HG02981 (cell line): ENCODE measurements at regions not wholly inside any gene's neighbourhood (a gene's known extent, or its start where the extent isn't known, plus 50 kb on each side); places are given as distances from the start of the nearest gene placed in this dataset.

Experiments
- ATAC-seq: cut with Tn5 transposase; IDR thresholded peaks from one replicate; pipeline ENCODE4 v1.9.1; 2021; ENCODE audit warnings: mild to moderate bottlenecking, moderate library complexity; ENCODE audit not compliant: unreplicated experiment

DNA sequence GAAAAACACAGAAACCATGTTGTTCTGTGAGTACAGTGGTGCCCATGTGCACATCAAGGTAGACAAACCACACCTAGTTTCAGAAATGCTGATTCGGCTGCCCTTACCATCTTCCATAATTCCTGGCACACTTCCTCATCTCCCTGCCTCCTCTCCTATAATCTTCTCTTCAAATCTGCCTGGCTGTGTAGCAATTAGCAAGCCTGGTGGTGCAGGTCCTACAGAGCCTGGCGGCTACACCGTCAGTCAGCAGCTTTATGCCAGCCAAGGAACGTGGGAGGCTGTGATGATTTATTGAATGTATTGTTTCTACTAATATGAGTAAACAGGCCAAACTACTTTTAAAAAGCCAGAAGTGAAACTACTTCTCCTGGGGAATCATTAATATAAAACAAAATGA lies 106.8 kb downstream of the SEMA6D start:
- ATAC-seq: no peak

DNA sequence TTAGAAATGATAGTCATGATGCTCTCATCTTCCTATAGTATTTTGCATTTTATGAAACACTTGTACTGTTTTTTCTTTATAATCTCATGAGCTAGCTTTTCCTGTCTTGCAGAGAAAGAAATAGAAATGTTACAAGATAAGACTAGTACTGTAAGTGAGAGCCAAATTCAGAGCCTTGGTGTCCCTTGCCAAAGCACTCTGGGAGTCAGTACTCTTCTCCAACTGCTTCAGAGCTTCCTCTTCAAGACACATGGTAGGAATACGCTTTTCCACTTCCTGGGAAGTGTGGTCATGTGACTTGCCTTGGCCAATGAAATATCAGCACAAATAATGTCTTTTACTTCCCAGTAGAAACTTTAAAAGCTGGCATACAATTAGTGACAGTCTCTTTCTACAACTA lies 112.4 kb downstream of the SEMA6D start:
- no peak for ATAC-seq

DNA sequence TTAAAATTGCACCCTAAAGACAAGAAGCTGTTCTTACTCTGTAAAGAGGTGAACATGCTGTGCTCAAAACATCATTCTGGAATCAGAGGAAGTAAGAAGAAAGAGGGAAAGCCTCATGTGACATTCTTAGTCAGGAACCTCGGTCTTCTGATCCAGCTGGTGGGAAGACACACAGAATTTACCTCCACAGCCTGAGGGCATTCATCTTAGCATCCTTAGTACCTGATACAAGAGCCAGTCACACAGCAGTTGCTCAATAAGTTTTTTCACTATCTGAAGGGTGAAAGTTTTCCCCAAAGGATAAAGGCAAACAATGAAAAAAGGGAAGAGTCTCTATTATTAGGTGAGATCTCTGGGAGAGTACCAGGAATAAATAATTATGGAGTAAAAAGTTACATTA lies 116.8 kb downstream of the SEMA6D start:
- no peak for ATAC-seq

DNA sequence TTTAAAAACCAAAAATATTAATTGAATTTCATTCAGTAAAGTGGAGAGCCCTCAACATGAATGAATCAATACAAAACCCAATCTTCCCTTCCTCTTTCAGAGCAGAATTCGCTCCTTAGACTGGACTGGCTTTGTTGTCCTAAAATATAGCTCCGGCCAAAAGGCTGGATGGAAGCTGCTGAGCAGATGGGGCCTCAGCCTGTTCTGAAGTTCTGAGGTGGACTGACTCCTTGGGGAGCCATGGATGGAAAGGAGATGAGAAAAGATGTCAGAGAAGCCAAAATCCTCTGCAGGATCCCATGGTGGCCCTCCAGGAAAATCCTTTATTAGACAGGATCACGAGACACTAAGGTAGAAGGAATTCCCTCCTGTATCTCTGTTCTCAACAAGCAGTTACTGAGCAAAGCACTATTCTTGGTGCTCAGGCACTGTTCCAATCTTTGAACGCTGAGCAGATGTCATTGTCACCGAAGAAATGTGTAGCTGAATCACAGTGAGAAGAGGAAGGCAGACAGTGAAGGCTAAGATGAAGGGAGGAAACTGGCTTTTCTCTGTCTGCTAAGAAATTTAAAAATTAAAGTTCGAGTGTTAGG lies 122.0 kb downstream of the SEMA6D start:
- ATAC-seq: no peak

DNA sequence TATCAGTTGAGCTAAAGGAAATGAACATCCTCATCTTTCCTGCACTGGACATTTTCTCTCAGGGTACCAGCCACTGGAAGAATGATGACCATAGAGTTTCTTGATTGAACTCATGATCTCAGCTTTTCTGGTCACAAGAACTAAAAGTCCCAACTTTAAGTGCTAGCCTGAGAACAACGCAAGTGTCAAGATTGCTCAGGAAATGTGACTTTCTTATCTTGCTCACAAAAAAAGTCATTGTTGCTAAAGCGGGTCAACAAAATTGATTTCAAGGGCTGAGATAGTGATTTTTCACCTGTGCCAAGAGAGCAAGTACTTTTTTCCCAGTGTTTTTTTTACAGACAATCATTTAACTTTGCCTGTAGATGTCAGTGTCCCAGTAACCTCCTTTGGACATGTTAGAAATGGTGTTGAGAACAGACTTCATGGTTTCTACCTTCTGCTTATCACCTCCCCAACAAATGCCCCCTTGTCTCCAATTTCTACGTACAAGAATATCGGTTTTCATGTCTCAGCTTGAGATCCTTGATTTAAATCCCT lies 125.9 kb downstream of the SEMA6D start:
- ATAC-seq: no peak

DNA sequence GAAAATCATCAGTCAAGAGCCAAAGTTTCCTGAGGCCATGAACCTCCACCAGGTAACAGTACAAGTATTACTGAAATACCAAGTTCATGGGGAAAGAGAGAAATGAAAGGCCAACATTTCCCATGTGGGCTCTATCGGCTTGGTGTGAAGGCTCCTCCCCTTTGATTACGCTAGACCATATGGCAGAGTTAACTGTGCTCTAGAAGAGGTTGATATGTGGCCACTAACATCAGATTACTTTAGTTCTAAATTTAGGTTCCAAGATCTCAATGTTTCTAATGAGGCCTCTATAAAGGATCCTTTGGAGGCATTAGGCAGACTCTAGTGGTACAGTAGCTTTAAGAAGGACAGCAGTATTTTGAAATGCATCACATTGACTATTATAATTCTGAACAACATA lies 127.1 kb downstream of the SEMA6D start:
- no peak for ATAC-seq

DNA sequence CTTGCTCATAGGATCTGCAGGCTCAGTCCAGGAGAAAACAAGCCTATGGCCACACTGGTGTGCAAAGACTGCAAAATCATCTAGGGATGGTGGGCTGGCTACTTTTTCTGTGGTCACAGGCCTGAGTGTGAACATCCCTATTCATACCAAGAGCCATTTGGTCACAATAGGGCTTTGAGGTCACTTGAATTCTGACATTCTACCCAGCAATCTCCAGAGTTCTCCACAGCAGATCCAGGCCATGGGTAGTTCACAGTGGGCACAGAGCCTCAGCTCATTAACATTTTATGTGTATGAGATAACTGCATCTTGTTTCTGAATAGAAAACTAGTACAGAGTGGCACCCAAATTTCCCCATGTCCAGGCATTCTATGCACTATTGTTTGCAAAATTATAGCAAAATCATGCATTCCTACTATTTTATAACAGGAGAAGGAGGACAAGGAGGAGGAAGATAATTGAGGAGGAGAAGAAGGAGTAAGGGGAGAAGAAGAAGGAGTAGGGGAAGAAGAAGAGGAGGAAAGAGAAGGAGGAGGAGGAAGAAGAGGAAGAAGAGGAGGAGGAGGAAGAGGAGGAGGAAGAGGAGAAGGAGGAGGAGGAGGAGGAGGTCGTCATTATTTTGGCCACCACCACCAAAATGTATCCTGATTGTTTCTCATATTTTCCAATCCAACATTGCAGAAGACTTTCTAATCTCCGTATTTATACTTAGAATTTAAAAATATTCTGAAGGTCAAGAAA lies 129.0 kb downstream of the SEMA6D start:
- ATAC-seq: no peak

DNA sequence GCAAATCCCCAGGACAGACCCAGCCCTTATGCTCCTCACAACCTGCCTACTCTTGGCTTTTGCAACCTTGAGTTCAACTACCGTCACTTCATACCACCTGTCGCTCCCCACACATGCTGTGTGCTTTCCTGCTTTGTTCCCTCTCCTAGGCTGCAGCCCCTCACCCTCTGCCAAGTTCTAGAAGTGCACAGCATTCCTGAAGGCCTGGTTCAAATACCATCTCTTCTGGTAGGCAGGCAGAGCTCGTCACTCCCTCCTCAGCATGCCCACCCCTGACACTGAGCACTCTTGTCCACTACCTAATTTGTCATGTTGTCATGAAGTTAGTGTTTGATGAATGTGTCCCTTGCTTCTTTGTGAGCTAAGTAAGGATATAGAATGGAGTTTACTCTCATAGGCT lies 129.6 kb downstream of the SEMA6D start:
- ATAC-seq: no peak

DNA sequence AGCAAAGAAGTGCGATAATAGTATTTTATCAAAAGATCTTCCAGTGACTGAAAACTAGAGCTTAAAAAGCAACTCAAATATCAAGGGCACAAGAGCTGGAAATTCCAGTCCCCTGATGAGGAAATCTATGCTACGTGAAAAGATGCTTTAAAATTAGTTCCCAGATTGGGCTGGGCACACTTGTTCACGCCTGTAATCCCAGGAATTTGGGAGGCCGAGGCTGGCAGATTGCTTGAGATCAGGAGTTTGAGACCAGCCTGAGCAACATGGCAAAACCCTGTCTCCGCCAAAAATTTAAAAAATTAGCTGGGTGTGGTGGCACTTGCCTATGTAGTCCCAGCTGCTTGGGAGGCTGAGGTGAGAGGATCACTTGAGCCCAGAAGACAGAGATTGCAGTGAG lies 138.8 kb downstream of the SEMA6D start:
- no peak for ATAC-seq

DNA sequence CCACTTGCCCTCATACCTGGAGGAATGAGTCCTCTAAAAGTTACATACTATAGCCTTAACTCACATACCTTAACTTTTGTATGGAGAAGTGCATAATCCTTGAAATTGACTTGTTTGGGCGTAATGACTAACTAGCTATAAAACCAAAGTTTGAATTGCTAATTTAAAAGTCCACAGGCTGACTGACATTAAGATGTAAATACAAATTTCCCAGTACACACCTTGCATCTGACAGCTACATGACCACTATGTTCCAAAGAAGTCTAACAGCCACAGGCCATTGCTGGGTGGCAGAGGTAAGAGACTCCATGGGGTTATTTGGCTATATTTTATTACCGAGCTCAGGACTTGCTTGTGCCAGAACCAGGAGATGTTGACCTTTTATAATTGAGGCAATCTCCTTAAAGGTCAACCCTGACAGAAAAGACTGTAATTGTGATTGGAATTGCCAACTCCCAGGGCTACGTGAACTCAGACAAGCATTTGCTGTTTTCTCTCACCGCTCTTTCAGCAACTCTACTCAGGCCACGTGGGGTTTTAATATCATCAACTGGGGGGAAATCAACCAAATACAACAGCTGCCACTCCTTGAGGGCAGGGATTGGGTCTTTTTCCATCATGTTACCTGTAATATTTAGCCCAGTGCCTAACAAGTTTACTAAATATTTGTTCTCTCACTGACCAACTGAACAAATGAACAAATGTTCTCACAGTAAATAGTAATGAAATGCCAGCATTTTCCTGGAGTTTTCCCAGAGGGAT lies 139.9 kb downstream of the SEMA6D start:
- ATAC-seq: no peak

DNA sequence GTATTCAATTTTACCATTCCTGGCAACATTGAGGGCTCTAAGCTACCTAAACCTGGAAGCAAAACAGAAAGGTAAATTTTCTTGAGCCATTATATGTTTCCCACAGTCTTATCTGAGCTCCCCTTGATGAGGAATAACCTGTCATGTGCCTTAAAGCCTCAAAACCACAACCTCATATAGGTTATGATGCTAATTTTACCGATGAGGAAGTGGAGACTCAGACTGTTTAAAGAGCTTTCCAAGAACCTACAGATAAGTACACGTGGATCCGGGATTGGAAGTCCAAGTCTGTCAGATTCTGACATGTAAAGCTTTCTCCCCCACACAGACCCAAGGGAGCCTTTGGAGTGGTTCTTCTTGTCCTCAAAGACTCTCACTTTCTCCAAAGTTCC lies 140.5 kb downstream of the SEMA6D start:
- ATAC-seq: no peak

DNA sequence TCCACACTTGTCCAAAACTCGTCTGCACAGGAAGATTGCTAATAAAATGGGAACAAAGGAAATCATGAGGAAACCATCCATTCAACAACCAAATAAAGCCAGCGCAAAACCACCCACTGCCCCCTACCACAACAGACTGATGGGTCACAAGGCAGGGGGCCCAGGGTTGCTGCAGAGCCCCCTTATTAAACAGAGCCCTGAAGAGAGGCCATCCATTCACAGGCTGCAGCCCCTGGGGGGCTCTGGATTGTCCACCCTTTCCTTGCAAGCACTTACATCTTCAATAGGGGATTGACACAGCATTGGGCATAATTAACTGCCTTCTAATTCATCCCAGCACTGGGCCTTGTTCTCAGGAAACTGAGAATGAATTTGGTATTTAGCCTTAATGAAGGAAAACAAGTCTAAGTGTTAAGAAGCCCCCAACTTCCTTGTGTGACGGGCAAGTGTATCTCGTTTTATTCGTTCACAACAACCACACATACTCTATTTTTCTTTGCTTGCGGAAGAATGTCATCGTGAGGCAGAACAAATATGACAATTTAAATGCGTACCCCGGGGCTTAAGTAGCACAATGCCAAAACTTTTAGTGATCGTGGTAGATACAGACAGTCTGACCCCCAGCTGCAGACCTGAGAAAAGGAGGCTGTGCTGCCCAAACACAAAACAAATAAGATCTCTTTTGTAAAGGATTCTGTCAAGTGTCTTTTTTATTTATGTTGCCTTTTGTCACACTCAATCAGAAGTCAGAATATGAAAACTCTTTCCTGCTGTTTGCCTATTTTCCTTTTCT lies 144.0 kb downstream of the SEMA6D start:
- no peak for ATAC-seq

DNA sequence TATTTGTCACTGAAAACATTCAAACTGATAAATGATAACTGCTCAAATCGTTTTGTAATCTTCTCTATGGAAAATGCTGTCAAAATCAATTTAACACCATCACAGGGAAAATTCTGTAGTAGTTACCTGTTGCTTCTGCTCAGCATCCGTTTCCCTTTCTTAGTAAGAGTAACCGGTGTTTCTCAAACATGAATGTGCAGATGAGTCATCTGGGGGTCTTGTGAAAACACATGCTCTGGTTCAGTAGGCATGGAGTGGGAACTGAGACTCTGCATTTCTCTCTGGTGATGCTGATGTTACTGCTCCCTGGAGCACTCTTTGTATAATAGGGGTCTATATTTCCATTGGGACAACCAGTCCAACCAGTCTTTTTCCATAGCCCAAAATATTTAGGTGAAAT lies 145.1 kb downstream of the SEMA6D start:
- no peak for ATAC-seq

DNA sequence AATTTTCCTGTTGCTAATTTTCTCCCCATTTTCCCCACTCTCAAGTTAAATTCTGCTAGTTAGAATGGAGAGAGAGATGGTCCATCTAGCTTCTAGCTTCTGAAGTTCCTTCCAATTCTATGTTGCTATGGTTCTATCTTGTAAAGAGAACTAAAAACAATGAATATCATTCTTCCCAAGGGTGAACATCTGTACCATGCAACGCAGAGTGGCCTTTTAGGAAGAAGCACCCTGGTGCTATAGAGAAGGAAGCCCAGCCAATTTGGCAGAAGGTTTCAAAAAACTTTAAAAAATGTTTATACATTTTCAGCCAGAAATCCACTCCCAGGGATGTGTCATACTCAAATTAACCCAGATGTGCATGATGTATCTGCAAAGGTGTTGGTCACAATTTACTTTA lies 149.1 kb downstream of the SEMA6D start:
- ATAC-seq: no peak

DNA sequence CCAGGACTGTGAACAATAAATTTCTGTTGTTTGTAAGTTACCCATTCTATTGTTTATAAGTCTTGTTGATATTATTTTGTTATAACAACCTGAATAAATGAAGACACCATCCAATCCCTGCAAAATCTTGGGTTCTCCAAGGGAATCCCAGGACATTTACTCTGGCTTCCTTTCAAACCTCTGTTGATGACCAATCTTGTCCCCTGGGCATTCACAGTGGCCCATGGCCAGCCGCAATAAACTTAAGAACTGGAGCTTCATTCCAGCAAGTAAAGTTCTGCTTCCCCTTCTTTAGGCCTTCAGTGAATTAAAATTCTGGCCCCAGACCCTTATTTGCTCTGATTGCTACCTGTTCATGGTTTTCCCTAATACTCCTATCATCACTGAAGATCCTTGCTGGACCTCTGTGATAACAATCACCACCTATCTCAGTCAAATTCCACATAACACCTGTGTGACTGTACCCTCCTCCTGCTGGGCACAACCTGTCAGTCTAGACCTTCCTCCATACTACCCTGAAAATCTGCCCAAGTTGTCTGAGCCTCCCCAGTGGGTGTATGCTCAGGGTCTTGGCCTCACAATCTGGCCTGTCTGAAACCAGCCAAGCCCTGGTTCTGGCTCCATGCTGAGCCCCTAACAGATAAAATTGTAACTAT lies 153.1 kb downstream of the SEMA6D start:
- no peak for ATAC-seq

DNA sequence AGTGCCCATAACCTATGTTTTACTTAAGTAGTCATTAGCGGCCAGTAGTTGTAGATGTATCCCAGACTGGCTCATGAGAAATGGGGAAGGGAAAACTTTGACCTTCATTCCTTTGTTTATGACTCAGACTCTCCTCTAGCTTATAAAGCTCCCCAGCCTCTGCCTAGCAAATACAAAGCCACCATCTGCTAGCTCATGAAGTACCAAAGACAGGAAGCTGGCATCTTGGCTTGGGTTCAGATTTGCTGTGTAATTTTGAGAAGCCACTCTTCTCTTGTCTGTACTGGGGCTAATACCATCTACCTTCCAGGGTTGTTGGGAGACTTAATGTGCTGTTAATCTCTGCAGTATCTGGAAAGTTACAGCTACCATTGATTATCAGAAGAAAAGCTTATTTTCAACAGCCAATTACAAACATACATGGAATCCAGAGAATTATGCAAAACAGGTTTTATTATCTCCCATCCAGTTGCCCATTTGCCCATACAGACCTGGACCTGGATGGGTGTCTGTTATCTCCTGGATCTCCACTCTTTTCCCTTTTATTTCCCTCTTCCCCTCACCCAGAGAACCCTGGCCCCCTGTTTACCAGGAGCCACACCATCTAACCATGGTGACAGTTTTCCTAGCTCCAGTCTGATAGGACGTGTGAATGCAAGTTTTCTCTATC lies 153.8 kb downstream of the SEMA6D start:
- no peak for ATAC-seq

DNA sequence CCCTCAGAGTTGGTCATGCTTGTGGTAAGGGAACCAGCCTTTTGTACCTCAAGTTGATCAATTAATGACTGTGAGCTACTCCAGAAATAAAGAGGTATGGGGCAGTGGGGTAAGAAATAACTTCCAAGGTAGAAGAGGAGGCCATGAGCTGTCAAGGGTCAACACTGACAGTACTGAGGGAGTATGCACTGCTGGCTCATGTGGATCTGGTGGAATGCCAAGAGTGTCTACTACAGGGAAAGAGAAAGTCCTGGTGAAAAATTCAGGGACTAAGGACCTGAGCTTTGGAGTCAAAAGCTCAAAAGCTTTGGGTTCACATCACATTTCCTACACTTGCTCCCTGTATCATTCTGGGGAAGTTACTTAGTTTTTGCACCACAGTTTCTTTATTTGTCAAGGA lies 154.9 kb downstream of the SEMA6D start:
- no peak for ATAC-seq

DNA sequence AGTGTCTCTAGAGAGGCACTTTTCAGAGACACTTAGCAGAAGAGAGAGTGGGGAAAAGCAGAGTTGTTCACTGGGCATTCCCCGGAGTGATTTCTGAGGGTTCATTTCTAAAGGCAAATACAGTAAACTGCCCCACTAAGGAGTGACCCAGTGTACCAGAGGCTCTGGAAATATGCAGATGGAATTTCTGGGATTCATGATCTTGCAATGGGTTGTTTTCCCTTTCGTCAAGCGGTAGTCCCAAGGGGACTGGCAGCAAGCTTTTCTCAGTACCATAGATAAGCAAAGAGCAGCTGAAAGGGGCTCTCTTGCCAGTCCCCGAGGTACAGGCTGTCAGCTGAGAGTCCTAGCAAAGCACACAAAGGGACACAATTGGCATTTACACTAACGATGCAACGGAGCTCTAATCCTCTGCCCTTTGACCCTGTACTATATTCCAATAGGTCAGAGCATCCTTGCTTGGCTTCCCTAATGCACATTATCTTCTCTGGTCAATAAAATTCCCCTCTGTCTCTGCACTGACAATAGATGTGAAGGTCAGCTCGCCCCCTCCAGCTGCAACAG lies 155.6 kb downstream of the SEMA6D start:
- ATAC-seq: no peak

DNA sequence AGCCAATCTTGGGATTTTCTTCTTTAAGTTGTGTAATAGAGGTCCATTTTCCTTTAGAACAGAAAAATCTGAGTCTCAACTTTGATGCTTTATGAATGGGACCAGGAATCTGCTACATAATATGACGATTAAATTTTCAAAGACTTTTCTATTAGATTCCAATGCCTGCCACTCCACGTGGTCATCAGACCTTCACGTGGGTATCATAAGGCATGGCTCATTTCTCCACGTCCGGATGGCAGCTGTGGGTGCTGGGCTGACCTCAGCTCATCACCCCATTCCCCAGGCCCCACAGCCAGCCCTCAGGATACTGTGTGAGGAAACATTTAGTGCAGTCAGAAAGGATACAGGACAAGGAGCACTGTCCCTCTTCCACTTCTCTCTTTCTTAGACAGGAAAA lies 159.7 kb downstream of the SEMA6D start:
- no peak for ATAC-seq

DNA sequence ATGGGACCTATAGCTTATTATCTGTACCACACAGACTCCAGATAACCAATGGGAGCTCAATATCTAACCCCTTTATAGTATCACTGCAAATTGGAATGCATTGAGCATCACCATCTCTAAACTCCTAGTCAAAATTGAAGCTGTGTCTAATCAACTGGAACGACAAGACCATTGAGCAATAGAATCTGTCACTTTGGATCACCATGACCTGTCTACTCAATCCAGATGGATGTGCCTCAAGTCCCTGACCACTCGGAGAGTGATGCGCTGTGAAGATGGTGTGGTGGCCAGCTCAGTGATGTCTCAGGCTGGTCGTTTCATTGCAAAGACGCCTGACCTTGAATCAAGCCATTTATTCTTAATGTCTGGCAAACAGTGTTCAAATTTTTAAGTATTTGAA lies 160.5 kb downstream of the SEMA6D start:
- ATAC-seq: no peak
